ENCODE measurements at regions not wholly inside any gene's neighbourhood (a gene's known extent, or its start where the extent isn't known, plus 50 kb on each side); places are given as distances from the start of the nearest gene placed in this dataset.

GRCh38 chr15:87207251-87207650 lies 1049.3 kb downstream of the NTRK3 start:
- Histone ChIP-seq H3K23me2 (ENCODE audit: low read depth, low read length) (no peaks in the 10 kb centered on the region), H3K9ac (replicated peaks in 1 of 4; ENCODE audit: extremely low read depth in 1 of 4, low read depth in 3 of 4, low read length in 3 of 4) (no peak overlapping the region), H3K4ac (replicated peaks; ENCODE audit: insufficient read length, low read depth, low read length) (no peak overlapping the region), H3K9me3 (ENCODE audit: insufficient read depth in 2 of 2, low read depth in 1 of 2, low read length in 1 of 2) (no peaks in the 10 kb centered on the region), H2BK12ac (ENCODE audit: low read depth, low read length) (no peak overlapping the region), H2BK120ac (replicated peaks; ENCODE audit: low read depth, low read length) (no peak overlapping the region), H3K4me3 (ENCODE audit: extremely low read depth in 1 of 4, insufficient read depth in 2 of 4, low read depth in 3 of 4, low read length in 4 of 4) (no peak overlapping the region), H2BK20ac (ENCODE audit: low read length) (no peak overlapping the region), H3K56ac (replicated peaks; ENCODE audit: insufficient read length, low read depth, low read length) (no peak overlapping the region), H4K91ac (replicated peaks; ENCODE audit: insufficient read length, low read length) (no peak overlapping the region), H3K14ac (ENCODE audit: insufficient read length) (no peak overlapping the region), H3K4me1 (replicated peaks in 1 of 4; ENCODE audit: control insufficient read depth in 3 of 4, insufficient read depth in 4 of 4, low read length in 3 of 4) (no peaks in the 10 kb centered on the region; a peak in 1 of 7 replicates), H2AK5ac (ENCODE audit: low read depth, low read length) (no peak overlapping the region), H4K20me1 (replicated peaks in 1 of 2; ENCODE audit: control insufficient read depth in 1 of 2, insufficient read depth in 2 of 2, low read length in 2 of 2) (no peaks in the 10 kb centered on the region), H3K23ac (ENCODE audit: insufficient read length) (no peak overlapping the region), H3K4me2 (ENCODE audit: insufficient read depth in 1 of 2, low read depth in 2 of 2, low read length in 2 of 2) (no peak overlapping the region), H2AFZ (ENCODE audit: low read length) (no peak overlapping the region), H3K79me1 (ENCODE audit: low read depth, low read length) (no peaks in the 10 kb centered on the region), H3K27me3 (replicated peaks in 1 of 4; ENCODE audit: control insufficient read depth in 3 of 4, extremely low read depth in 1 of 4, insufficient read depth in 3 of 4, low read length in 3 of 4) (no peaks in the 10 kb centered on the region), H3K18ac (ENCODE audit: extremely low read depth, low read length) (no peak overlapping the region), H2BK5ac (ENCODE audit: low read depth, low read length) (no peak overlapping the region), H4K5ac (ENCODE audit: insufficient read length, low read depth, low read length) (no peak overlapping the region), H3K36me3 (ENCODE audit: control insufficient read depth in 2 of 4, insufficient read depth in 4 of 4, low read length in 3 of 4) (no peaks in the 10 kb centered on the region; a peak in 1 of 8 replicates), H3K27ac (ENCODE audit: low read depth, low read length) (no peak overlapping the region), H4K8ac (ENCODE audit: extremely low read depth, insufficient read depth, low read length) (no peak overlapping the region), H2BK15ac (ENCODE audit: low read length) (no peak overlapping the region), H3K79me2 (ENCODE audit: control insufficient read depth in 1 of 2, insufficient read depth in 2 of 2, low read length in 2 of 2) (no peaks in the 10 kb centered on the region)
- WGBS, 2 experiments (ENCODE audit: extremely low coverage in 1 of 2, insufficient coverage in 1 of 2, insufficient read length in 1 of 2, insufficient replicate concordance in 2 of 2, low coverage in 1 of 2, low lambda C conversion rate in 2 of 2, missing lambda C conversion rate in 1 of 2) = 89% methylated on average over 2 of the region's 2 CpGs; no CpG with 5 or more reads in 1 of the 2 experiments
- CTCF ChIA-PET (ENCODE audit: partially characterized antibody) = no interaction called here
- DNase-seq (ENCODE audit: low read depth in 1 of 2, low spot score in 2 of 2) (no peak), FAIRE-seq (no peak)
- POLR2A ChIA-PET (ENCODE audit: partially characterized antibody) = no interaction called here
- no peak for TF ChIP-seq SIN3A (conservative IDR thresholded peaks at IDR 0.05 in 1 of 2, IDR thresholded peaks at IDR 0.05 in 1 of 2; ENCODE audit: low read depth in 1 of 2, low read length in 2 of 2)
